C1 segment of cervical spinal cord (tissue), 14 donors: ENCODE measurements at regions not wholly inside any gene's neighbourhood (a gene's known extent, or its start where the extent isn't known, plus 50 kb on each side); places are given as distances from the start of the nearest gene placed in this dataset.
A peak's percentile ranks its signal among the peaks of the same experiment; 100 is the strongest.

Experiments
- DNase-seq, 14 donors: peaks; one replicate each; lab custom pipeline; 2025; lab: John Stamatoyannopoulos, UW

DNA sequence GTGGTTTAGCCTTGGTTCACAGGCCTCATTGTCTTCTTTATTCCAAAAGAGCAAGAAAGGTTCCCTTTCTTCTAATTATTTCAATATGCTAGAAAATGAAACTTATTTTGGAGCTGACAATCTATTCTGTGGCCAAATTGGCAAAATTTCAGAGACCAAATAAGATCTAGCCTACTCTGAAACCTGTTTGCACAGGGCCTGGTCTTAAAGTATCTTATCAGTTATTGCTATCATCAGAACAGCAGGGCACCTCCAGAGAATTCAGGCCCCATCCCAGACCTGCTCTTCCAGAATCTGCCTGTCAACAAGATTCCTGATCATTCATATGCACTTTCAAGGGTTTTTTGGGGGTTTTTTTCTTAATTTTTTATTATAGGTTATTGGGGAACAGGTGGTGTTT, 198.7 kb downstream of the ANAPC1 start:
- DNase-seq: no peak

GRCh38 chr2:111686994-111687393, 197.0 kb downstream of the ANAPC1 start:
- no peak for DNase-seq

GRCh38 chr2:111687911-111688310, 196.1 kb downstream of the ANAPC1 start:
- DNase-seq: no peak

DNA sequence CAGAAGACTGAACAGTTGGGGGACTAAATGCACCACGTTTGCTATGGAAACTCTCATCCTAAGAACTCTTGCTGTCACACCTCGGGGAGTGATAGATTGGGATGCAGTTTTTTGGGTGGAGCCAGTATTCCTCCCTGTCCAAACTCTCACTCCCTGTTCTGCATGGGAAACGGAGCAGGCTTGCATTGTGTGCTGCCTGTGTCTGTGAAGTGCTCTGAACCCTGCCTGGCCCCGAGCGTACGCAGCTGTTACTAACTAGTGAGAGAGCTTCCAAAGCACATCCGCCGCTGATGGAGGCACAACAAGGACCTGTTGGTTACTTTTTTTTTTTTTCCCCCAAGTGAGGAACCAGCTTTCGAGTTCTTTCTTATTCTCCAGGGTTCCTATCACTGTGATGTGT, 195.5 kb downstream of the ANAPC1 start:
- DNase-seq: no peak

DNA sequence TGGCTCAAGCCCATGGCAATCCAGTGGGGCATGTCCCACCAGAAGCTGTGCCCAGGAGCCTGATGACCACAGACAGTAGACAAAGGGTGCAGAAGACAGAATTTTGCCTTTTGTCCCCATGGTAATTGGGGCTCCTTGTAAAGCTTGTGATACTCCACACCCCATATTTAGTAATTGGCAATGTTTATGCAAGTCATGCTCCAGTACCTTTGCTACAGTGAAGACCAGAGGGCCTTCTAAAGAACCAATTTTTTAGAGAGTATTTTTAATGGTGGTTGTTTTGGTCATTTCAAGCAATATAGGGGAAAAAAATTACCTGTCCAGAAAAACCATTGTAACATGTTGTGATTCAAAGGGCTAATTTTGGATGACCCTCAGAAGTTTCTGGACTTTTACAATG, 194.8 kb downstream of the ANAPC1 start:
- DNase-seq: no peak

GRCh38 chr2:111689941-111690340, 194.1 kb downstream of the ANAPC1 start:
- DNase-seq: no peak

GRCh38 chr2:111691164-111691875, 192.7 kb downstream of the ANAPC1 start:
- no peak for DNase-seq

DNA sequence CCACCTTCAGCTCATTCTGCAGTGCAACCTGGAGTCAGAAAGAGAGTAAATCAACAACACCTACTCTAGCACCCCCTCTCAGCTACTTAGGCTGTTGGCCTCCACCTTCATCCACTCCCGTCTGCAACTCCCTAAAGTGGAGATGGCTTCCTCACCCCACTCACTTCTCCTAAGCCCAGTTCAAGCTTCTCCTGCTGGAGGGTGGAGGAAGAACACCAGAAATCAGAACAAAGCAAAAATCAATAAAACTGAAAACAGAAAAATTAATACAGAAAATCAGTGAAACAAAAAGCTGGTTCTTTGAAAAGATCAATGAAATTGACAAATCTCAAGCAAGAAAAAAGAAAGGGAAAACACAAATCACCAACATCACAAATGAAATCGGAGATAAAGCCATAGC, 191.7 kb downstream of the ANAPC1 start:
- DNase-seq: no peak

DNA sequence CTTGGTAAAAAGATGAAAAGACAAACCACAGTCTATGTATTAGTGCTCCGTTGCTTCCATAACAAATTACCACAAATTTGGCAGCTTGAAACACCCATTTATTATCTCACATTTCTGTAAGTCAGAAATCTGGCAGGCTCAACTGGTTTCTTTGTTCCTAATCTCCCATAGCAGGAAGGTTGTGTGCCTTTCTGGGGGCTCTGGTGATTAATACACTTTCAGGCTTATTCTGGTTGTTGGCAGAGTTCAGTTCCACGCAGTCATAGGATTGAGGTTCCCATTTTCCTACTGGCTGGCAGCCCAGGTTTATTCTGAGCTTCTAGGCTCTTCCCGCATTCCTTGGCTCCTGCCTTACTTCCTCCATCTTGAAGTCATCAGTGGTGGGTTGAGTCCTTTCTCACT, 189.3 kb downstream of the ANAPC1 start:
- DNase-seq: no peak

DNA sequence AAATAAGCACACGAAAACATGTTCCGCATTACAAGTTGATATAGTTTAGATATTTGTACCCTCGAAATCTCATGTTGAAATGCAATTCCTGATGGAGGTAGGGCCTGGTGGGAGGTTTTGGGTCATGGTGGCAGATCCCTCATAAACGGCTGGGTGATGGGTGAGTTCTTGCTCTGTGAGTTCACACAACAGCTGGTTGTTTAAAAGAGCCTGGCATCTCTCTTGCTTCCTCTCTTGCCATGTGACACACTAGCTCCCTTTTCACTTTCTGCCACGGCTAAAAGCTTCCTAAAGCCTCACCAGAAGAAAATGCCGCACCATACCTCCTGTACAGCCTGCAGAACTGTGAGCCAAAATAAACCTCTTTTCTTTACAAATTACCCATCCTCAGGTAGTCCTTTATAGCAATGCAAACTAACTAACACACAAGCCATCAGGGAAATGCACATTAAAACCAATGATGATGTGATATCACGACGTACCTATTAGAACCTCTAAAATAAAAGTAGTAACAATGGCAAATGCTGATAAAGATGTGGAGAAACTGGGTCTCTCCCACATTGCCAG, 188.5 kb downstream of the ANAPC1 start:
- no peak for DNase-seq

- DNase-seq: no peak
Observed at GRCh38 chr2:111696226-111696625, 187.8 kb downstream of the ANAPC1 start.

GRCh38 chr2:111697560-111697959, 186.4 kb downstream of the ANAPC1 start:
- no peak for DNase-seq

DNA sequence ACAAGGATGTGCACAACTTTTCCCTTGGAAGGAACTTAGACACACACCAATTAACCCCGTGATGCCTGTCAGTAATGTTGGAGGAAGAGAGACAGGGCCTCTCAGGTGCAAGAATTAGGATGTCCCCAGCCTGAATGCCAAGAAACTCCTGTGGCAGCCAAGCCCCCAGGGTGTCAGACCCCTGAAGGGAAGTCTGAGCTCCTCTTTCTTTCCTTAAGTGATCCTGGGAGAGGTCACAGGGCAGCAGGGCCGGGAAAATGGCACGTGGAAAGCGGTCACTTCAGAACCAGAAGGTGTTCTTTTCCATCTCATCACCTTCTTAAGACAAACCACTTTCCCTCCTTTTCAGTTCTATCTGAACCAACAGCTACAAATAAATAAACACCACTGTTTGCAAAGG, 185.9 kb downstream of the ANAPC1 start:
- DNase-seq: no peak

- no peak for DNase-seq
Observed at GRCh38 chr2:111698743-111699554, 185.0 kb downstream of the ANAPC1 start.

- no peak for DNase-seq
Observed at GRCh38 chr2:111701266-111701665, 182.7 kb downstream of the ANAPC1 start.

DNA sequence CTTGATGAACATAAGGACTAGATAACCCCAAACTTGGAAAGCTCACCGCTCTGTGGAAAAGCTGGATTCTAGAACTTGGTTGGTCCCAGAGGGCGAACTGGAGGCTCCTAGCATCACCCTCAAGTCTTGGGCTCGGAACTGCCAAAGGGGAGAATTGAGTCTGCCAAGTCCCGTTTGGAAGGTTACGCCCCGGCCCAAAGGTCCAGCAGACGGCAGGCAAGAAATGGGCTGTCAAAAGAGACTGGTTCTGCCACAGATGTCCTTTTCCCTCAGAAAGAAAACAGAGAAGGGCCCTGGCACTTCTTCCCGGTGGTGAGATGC, 182.2 kb downstream of the ANAPC1 start:
- DNase-seq: no peak

GRCh38 chr2:111702119-111702803, 181.7 kb downstream of the ANAPC1 start:
- peak in 2 of 14 donors; percentile 2 to 3 for DNase-seq

- no peak for DNase-seq
Observed at GRCh38 chr2:111702804-111703196, 181.2 kb downstream of the ANAPC1 start.

DNA sequence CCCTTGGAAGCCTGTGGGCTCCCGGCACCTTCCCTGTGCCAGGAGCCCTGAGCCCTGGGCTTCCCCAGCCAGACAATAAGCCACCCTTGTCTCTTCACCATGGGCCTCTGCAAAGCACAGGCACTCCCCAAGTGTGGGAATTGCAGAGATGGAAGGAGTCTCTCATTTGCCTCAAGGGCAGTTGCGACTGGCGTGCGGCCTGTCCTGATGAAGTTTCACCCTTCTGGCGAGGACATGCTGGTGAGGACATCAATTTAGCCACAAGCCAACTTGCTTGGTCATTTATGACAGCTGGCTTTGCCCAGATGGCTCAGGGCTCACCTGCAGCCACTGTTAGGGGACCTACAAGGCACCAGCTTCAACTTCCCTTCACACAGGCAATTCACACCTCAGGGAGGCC, 180.2 kb downstream of the ANAPC1 start:
- DNase-seq: no peak

DNA sequence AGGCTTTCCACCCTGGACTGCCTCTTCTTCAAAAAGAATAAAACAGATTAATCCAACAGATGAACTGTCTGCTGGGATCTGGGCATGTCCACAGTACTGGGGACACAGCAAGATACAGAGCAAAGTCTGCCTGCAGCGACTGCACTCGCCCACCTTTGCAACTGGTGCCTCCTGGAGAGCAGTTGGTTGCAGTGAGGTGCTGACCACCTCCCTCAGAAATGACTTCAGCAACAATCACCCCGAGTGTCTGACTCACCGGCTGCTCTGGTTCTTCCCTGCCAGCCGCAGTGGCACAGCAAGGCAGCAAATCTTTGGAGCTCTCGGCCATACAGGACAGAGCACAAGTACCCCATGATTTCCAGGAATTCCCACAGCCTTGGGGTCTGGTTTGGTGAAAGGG, 179.7 kb downstream of the ANAPC1 start:
- DNase-seq: no peak

GRCh38 chr2:111705239-111705638, 178.8 kb downstream of the ANAPC1 start:
- DNase-seq: no peak

DNA sequence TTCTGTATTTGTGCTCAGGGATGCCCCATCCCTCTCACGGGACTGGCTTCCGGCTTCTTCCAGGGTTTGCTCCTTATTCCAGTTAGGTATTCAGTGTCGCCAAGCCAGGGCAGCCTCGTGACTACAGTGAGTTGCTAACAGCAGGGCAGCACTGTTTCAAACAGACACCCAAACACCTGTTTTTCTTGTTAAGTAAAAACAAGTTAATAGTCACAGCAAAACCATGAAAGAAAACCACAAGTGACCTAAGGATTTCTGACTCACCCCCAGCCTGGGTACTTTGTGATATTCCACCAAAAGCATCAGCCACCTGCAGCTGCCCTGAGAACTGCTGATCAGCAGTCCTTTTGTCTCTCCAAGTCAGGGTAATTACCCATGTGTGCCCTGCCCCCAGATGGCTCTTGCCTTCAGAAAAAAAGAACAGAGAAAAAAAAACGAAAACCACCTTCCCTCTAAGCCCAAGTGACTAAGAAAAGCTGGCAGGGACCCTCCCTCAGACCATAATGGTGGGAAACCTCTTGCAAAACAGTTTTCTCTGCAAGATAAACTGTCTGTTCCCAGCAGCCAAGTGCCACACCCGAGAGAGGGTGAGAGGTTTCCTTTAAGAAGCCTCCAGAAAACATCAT, 178.2 kb downstream of the ANAPC1 start:
- no peak for DNase-seq
